GM10248 (cell line): ENCODE measurements at regions not wholly inside any gene's neighbourhood (a gene's known extent, or its start where the extent isn't known, plus 50 kb on each side); places are given as distances from the start of the nearest gene placed in this dataset.

Experiments used
- CTCF ChIA-PET: fragments of 300-600 bp; sonication (Branson Sonifier 250); formaldehyde crosslinking; extraction: SDS; loops from one replicate; lab custom pipeline; 2021; ENCODE audit warnings: antibody characterized with exemption; lab: Yijun Ruan, JAX
- POLR2A ChIA-PET: fragments of 350-650 bp; sonication (Branson Sonifier 250); formaldehyde crosslinking; extraction: SDS; loops from one replicate; lab custom pipeline; 2020; ENCODE audit warnings: antibody characterized with exemption; lab: Yijun Ruan, JAX
- DNase-seq: peaks from one replicate; pipeline ENCODE4 v3.0.0; 2012; ENCODE audit errors: extremely low spot score
- CTCF ChIP-seq: IDR thresholded peaks from 2 replicates; pipeline ENCODE4 v1.5.1; 2012; ENCODE audit warnings: mild to moderate bottlenecking, low read depth; ENCODE audit errors: extremely low read depth, missing control alignments, control extremely low read depth

- TF ChIP-seq CTCF: no peak
- ChIA-PET POLR2A (no interaction called here), CTCF (interaction anchor here (1.9 kb wide), 1 partner anchor 9 kb away, joined by 6 read pairs; no protein-coding TSS in a partner anchor)
- DNase-seq: no peak
Measured at GRCh38 chr13:36516225-36516624, 83.9 kb downstream of the CCNA1 start.

- ChIA-PET CTCF (no interaction called here), POLR2A (no interaction called here)
- no peak for DNase-seq
- no peak for TF ChIP-seq CTCF
Measured at GRCh38 chr13:36518707-36519106, 86.4 kb downstream of the CCNA1 start.

- CTCF ChIA-PET: no interaction called here
- POLR2A ChIA-PET: no interaction called here
- no peak for DNase-seq
- TF ChIP-seq CTCF: no peak
Measured at GRCh38 chr13:36519432-36519831, 87.1 kb downstream of the CCNA1 start.

GRCh38 chr13:36520111-36520510 lies 87.8 kb downstream of the CCNA1 start:
- DNase-seq: no peak
- POLR2A ChIA-PET: no interaction called here
- CTCF ChIA-PET: no interaction called here
- TF ChIP-seq CTCF: no peak

- no peak for DNase-seq
- POLR2A ChIA-PET: no interaction called here
Measured at GRCh38 chr13:36526897-36527296, 94.6 kb downstream of the CCNA1 start.

GRCh38 chr13:36528105-36528504 lies 95.8 kb downstream of the CCNA1 start:
- TF ChIP-seq CTCF: no peak
- CTCF ChIA-PET: no interaction called here
- DNase-seq: no peak
- POLR2A ChIA-PET: no interaction called here

More at GRCh38 chr13:36526897-36527296, 94.6 kb downstream of the CCNA1 start:
- TF ChIP-seq CTCF: no peak
- CTCF ChIA-PET: no interaction called here
